ENCODE measurements at regions not wholly inside any gene's neighbourhood (a gene's known extent, or its start where the extent isn't known, plus 50 kb on each side); places are given as distances from the start of the nearest gene placed in this dataset.
"Not testable (repeated sequence)": the region's sequence is repeated elsewhere in the genome, so short reads cannot be mapped to it uniquely, and the experiment has no call there.

DNA sequence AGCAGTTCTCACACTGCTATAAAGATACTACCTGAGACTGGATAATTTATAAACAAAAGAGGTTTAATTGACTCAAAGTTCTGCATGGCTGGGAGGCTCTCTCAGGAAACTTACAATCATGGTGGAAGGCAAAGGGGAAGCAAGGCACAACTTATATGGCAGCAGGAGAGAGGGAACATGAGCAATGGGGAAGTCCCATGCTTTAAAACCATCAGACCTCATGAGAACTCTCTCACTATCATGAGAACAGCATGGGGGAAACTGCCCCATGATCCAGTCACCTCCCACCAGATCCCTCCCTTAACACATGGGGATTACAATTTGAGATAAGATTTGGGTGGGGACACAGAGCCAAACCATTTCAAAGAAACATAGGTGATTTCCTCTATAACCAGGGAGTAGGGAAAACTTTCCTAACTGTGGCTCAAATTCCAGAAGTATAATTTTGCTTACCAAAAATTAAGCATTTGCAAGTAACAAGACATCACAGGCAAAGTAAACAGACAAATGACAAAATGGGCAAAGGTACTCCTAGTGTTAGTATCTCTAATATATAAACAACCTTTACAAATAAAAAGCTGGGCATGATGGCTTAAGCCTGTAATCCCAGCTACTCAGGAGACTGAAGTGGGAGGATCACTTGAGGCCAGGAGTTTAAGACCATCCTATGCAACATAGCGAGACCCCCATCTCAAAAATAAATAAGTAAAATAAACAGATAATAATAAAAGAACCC lies 88.0 kb downstream of the KBTBD2 start:
- TF ChIP-seq EZH2 (IDR thresholded peaks at IDR 0.05; ENCODE audit: borderline replicate concordance) (no peak), EZH2phosphoT487 (IDR thresholded peaks at IDR 0.05; ENCODE audit: low read depth, severe bottlenecking, unreplicated experiment) (no peak)
- TF ChIP-seq, protein P1, sequence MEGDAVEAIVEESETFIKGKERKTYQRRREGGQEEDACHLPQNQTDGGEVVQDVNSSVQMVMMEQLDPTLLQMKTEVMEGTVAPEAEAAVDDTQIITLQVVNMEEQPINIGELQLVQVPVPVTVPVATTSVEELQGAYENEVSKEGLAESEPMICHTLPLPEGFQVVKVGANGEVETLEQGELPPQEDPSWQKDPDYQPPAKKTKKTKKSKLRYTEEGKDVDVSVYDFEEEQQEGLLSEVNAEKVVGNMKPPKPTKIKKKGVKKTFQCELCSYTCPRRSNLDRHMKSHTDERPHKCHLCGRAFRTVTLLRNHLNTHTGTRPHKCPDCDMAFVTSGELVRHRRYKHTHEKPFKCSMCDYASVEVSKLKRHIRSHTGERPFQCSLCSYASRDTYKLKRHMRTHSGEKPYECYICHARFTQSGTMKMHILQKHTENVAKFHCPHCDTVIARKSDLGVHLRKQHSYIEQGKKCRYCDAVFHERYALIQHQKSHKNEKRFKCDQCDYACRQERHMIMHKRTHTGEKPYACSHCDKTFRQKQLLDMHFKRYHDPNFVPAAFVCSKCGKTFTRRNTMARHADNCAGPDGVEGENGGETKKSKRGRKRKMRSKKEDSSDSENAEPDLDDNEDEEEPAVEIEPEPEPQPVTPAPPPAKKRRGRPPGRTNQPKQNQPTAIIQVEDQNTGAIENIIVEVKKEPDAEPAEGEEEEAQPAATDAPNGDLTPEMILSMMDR (IDR thresholded peaks at IDR 0.05; ENCODE audit: poor library complexity): no peak
- Histone ChIP-seq H3K4me3 (no peak overlapping the region), H3K4me2 (no peak overlapping the region), H4K20me1 (ENCODE audit: insufficient read depth, poor library complexity, severe bottlenecking) (no peaks in the 10 kb centered on the region), H2AFZ (no peak overlapping the region), H3K9me3 (ENCODE audit: low read depth) (no peaks in the 10 kb centered on the region), H3K27me3 (no peaks in the 10 kb centered on the region), H3K79me2 (no peaks in the 10 kb centered on the region), H3K36me3 (replicated peaks; ENCODE audit: insufficient read depth, low read depth) (no peaks in the 10 kb centered on the region), H3K9me2 (replicated peaks; ENCODE audit: insufficient read depth) (no peaks in the 10 kb centered on the region), H3K27ac (no peak overlapping the region), H3K4me1 (ENCODE audit: insufficient read depth) (no peaks in the 10 kb centered on the region)
- DNase-seq (ENCODE audit: low spot score): no peak
- WGBS (ENCODE audit: low lambda C conversion rate, missing lambda C conversion rate): 97% methylated on average over 1 of the region's 1 CpG

- no peak overlapping the region for H3K4me2 ChIP-seq
- H3K36me3 ChIP-seq (replicated peaks; ENCODE audit: insufficient read depth, low read depth): no peaks in the 10 kb centered on the region
- H3K9me2 ChIP-seq (replicated peaks; ENCODE audit: insufficient read depth): no peaks in the 10 kb centered on the region
- no peak for DNase-seq (ENCODE audit: low spot score)
- no peaks in the 10 kb centered on the region for H4K20me1 ChIP-seq (ENCODE audit: insufficient read depth, poor library complexity, severe bottlenecking)
- no peak overlapping the region for H3K4me3 ChIP-seq
- H3K79me2 ChIP-seq: no peaks in the 10 kb centered on the region
- TF ChIP-seq, protein P1 (IDR thresholded peaks at IDR 0.05; ENCODE audit: poor library complexity): no peak
- no peak for TF ChIP-seq EZH2 (IDR thresholded peaks at IDR 0.05; ENCODE audit: borderline replicate concordance)
- TF ChIP-seq EZH2phosphoT487 (IDR thresholded peaks at IDR 0.05; ENCODE audit: low read depth, severe bottlenecking, unreplicated experiment): no peak
- no peak overlapping the region for H3K27ac ChIP-seq
- H3K4me1 ChIP-seq (ENCODE audit: insufficient read depth): no peaks in the 10 kb centered on the region
- no peaks in the 10 kb centered on the region for H3K9me3 ChIP-seq (ENCODE audit: low read depth)
- no peaks in the 10 kb centered on the region for H3K27me3 ChIP-seq
- 92% methylated on average over 3 of the region's 3 CpGs for WGBS (ENCODE audit: low lambda C conversion rate, missing lambda C conversion rate)
- no peak overlapping the region for H2AFZ ChIP-seq
These were observed 89.2 kb downstream of the KBTBD2 start for GRCh38 chr7:32802305-32802910.

GRCh38 chr7:32793053-32793452 lies 98.5 kb downstream of the KBTBD2 start:
- H3K9me3 ChIP-seq (ENCODE audit: low read depth); H3K4me3 ChIP-seq; H3K27ac ChIP-seq; DNase-seq (ENCODE audit: low spot score); H3K4me2 ChIP-seq; H3K9me2 ChIP-seq (replicated peaks; ENCODE audit: insufficient read depth); H2AFZ ChIP-seq; H4K20me1 ChIP-seq (ENCODE audit: insufficient read depth, poor library complexity, severe bottlenecking); H3K4me1 ChIP-seq (ENCODE audit: insufficient read depth); H3K79me2 ChIP-seq; H3K36me3 ChIP-seq (replicated peaks; ENCODE audit: insufficient read depth, low read depth); H3K27me3 ChIP-seq: not testable (repeated sequence)
- WGBS (ENCODE audit: low lambda C conversion rate, missing lambda C conversion rate): 84% methylated on average over 1 of the region's 5 CpGs

- not testable (repeated sequence) for H3K9me3 ChIP-seq (ENCODE audit: low read depth); H3K36me3 ChIP-seq (replicated peaks; ENCODE audit: insufficient read depth, low read depth); H3K79me2 ChIP-seq; H2AFZ ChIP-seq; H3K27me3 ChIP-seq; H4K20me1 ChIP-seq (ENCODE audit: insufficient read depth, poor library complexity, severe bottlenecking); H3K4me2 ChIP-seq; H3K4me3 ChIP-seq; H3K9me2 ChIP-seq (replicated peaks; ENCODE audit: insufficient read depth); H3K4me1 ChIP-seq (ENCODE audit: insufficient read depth); H3K27ac ChIP-seq; DNase-seq (ENCODE audit: low spot score)
- WGBS (ENCODE audit: low lambda C conversion rate, missing lambda C conversion rate): 84% methylated on average over 7 of the region's 7 CpGs
These were observed 100.7 kb downstream of the KBTBD2 start for GRCh38 chr7:32790766-32791430.

- not testable (repeated sequence) for H2AFZ ChIP-seq; H3K9me2 ChIP-seq (replicated peaks; ENCODE audit: insufficient read depth); H3K4me1 ChIP-seq (ENCODE audit: insufficient read depth); H3K79me2 ChIP-seq; H3K27ac ChIP-seq; H3K4me3 ChIP-seq; DNase-seq (ENCODE audit: low spot score); H3K36me3 ChIP-seq (replicated peaks; ENCODE audit: insufficient read depth, low read depth); H3K4me2 ChIP-seq; H3K27me3 ChIP-seq; H4K20me1 ChIP-seq (ENCODE audit: insufficient read depth, poor library complexity, severe bottlenecking); H3K9me3 ChIP-seq (ENCODE audit: low read depth)
- 90% methylated on average over 8 of the region's 8 CpGs for WGBS (ENCODE audit: low lambda C conversion rate, missing lambda C conversion rate)
These were observed 102.3 kb downstream of the KBTBD2 start for GRCh38 chr7:32789266-32789665.

GRCh38 chr7:32788174-32788573 lies 103.4 kb downstream of the KBTBD2 start:
- not testable (repeated sequence) for H3K79me2 ChIP-seq; H3K9me2 ChIP-seq (replicated peaks; ENCODE audit: insufficient read depth); H3K36me3 ChIP-seq (replicated peaks; ENCODE audit: insufficient read depth, low read depth); H3K9me3 ChIP-seq (ENCODE audit: low read depth); H2AFZ ChIP-seq; H3K4me1 ChIP-seq (ENCODE audit: insufficient read depth); DNase-seq (ENCODE audit: low spot score); H3K27ac ChIP-seq; H3K4me3 ChIP-seq; H4K20me1 ChIP-seq (ENCODE audit: insufficient read depth, poor library complexity, severe bottlenecking); H3K4me2 ChIP-seq; H3K27me3 ChIP-seq
- 87% methylated on average over 2 of the region's 2 CpGs for WGBS (ENCODE audit: low lambda C conversion rate, missing lambda C conversion rate)

Data from hepatocyte (in vitro differentiated cells).